Large intestine (tissue), 3 donors: ENCODE measurements at regions not wholly inside any gene's neighbourhood (a gene's known extent, or its start where the extent isn't known, plus 50 kb on each side); places are given as distances from the start of the nearest gene placed in this dataset.
"Not testable (repeated sequence)": the region's sequence is repeated elsewhere in the genome, so short reads cannot be mapped to it uniquely, and the experiment has no call there.

ENCODE experiments used
- DNase-seq, 2 donors: peaks; one replicate each; pipeline versions ENCODE4 v3.0.0 to v3.0.0-alpha.2; 2013
- H3K27ac ChIP-seq: one replicate; pipeline ENCODE4 v1.5.1; 2013; ENCODE audit warnings: low read length
- H3K27me3 ChIP-seq: 2 replicates; pipeline ENCODE4 v1.6.1; 2013; ENCODE audit warnings: low read length; ENCODE audit not compliant: control insufficient read depth, insufficient read depth
- H3K36me3 ChIP-seq: 2 replicates; pipeline ENCODE4 v1.6.1; 2013; ENCODE audit warnings: low read length; ENCODE audit not compliant: control insufficient read depth, insufficient read depth
- H3K4me1 ChIP-seq: one replicate; pipeline ENCODE4 v1.6.1; 2013; ENCODE audit warnings: low read length; ENCODE audit not compliant: control insufficient read depth, insufficient read depth
- H3K4me3 ChIP-seq: one replicate; pipeline ENCODE4 v1.5.1; 2013; ENCODE audit warnings: low read length
- H3K9me3 ChIP-seq: one replicate; pipeline ENCODE4 v1.6.1; 2013; ENCODE audit warnings: mild to moderate bottlenecking, low read depth, low read length, moderate library complexity; ENCODE audit not compliant: control insufficient read depth
- WGBS: methylation state at CpG from one replicate; pipeline ENCODE4 v1.1.5; 2013; ENCODE audit warnings: low lambda C conversion rate; ENCODE audit not compliant: insufficient coverage; 5-methylcytosine and 5-hydroxymethylcytosine counted together

- DNase-seq, result no peak
- no peaks in the 10 kb centered on the region for H3K9me3 ChIP-seq
- H3K4me3 ChIP-seq, result no peak overlapping the region
- WGBS, result 40% methylated on average over 1 of the region's 1 CpG
- H3K36me3 ChIP-seq, result no peaks in the 10 kb centered on the region
- no peaks in the 10 kb centered on the region for H3K4me1 ChIP-seq
- no peak overlapping the region for H3K27ac ChIP-seq
- H3K27me3 ChIP-seq, result no peaks in the 10 kb centered on the region
These were observed 170.7 kb downstream of the CYB561 start for GRCh38 chr17:63275318-63275970.

- H3K27me3 ChIP-seq, result no peaks in the 10 kb centered on the region
- H3K9me3 ChIP-seq, result no peaks in the 10 kb centered on the region
- no peak overlapping the region for H3K4me3 ChIP-seq
- 100% methylated on average over 2 of the region's 2 CpGs for WGBS
- no peak for DNase-seq
- H3K27ac ChIP-seq, result no peak overlapping the region
- H3K36me3 ChIP-seq, result no peaks in the 10 kb centered on the region
- no peaks in the 10 kb centered on the region for H3K4me1 ChIP-seq
These were observed 169.9 kb downstream of the CYB561 start for GRCh38 chr17:63275971-63276745.

DNA sequence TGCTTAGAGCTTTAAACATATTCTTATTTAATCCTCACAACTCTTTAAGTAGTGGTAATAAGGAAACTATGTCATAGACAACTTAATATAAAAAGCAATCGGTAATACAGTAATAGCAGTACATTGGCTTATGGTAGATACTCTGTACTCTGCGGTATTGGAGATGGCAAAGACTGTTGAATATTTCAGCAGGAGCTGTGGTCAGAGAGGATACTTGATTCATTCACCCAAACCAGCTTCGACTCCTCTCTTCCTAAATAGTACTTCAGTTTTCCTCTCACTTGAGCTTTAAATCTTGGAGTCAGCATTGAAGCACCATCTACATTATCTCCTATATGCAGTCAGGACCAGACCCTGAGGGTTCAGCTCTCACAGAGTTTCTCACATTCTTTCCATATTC lies 169.3 kb downstream of the CYB561 start:
- H3K4me1 ChIP-seq, result no peaks in the 10 kb centered on the region
- DNase-seq, result no peak
- H3K27me3 ChIP-seq, result no peaks in the 10 kb centered on the region
- no peak overlapping the region for H3K27ac ChIP-seq
- 100% methylated on average over 1 of the region's 3 CpGs for WGBS
- H3K36me3 ChIP-seq, result no peaks in the 10 kb centered on the region
- H3K9me3 ChIP-seq, result no peaks in the 10 kb centered on the region
- no peak overlapping the region for H3K4me3 ChIP-seq

DNA sequence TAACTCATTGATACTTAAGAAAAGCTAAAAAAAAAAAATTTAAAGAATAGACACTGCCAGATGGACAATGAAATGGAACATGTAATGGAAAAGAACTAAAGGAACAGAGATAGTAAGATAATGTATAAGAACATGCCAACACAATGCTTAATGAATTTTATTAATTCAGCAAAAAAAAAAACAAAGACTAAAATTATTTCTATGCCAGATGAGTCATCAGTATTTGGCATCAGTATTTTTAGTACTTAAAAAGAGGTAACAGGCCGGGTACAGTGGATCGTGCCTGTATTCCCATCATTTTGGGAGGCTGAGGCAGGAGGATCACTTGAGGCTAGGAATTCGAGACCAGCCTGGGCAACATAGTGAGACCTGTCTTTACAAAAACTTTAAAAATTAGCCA lies 168.5 kb downstream of the CYB561 start:
- Histone ChIP-seq H3K27ac (no peak overlapping the region), H3K4me1 (no peaks in the 10 kb centered on the region), H3K36me3 (no peaks in the 10 kb centered on the region), H3K9me3 (no peaks in the 10 kb centered on the region), H3K4me3 (no peak overlapping the region), H3K27me3 (no peaks in the 10 kb centered on the region)
- no peak for DNase-seq
- WGBS, result 100% methylated on average over 1 of the region's 3 CpGs

DNA sequence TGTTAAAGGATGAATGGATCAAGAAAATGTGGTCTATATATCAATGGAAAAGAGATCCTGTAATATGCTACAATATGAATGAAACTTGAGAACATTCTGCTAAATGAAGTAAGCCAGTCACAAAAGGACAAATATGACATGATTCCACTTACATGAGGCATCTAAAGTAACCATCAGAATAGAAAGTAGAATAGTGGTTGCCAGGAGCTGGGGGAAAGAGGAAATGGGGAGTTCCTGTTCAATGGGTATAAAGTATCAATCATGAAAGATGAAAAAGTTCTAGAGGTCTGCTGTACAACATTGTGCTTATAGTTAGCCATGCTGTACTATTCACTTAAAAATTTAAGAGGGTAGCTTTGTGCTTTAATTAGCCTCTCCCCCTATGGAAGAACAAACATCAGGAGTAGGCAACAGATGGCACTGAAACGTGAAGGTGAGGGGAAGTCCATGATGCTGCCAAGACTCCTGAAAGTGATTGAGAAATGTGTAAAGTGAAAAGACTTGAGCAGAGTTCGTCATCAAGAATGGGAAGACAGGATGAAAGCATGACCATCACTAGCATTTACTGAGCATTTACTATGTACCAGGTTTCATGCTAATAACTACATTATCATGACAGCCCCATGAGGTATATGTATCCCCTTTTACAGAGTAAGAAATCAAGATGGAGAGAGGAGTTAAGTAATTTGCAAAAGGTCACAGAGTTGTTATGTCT lies 167.2 kb downstream of the CYB561 start:
- DNase-seq, result no peak
- Histone ChIP-seq H3K36me3 (no peaks in the 10 kb centered on the region), H3K4me3 (no peak overlapping the region), H3K27me3 (no peaks in the 10 kb centered on the region), H3K4me1 (no peaks in the 10 kb centered on the region), H3K9me3 (no peaks in the 10 kb centered on the region), H3K27ac (no peak overlapping the region)
- WGBS, result no CpG with 5 or more reads among the region's 2 CpGs

DNA sequence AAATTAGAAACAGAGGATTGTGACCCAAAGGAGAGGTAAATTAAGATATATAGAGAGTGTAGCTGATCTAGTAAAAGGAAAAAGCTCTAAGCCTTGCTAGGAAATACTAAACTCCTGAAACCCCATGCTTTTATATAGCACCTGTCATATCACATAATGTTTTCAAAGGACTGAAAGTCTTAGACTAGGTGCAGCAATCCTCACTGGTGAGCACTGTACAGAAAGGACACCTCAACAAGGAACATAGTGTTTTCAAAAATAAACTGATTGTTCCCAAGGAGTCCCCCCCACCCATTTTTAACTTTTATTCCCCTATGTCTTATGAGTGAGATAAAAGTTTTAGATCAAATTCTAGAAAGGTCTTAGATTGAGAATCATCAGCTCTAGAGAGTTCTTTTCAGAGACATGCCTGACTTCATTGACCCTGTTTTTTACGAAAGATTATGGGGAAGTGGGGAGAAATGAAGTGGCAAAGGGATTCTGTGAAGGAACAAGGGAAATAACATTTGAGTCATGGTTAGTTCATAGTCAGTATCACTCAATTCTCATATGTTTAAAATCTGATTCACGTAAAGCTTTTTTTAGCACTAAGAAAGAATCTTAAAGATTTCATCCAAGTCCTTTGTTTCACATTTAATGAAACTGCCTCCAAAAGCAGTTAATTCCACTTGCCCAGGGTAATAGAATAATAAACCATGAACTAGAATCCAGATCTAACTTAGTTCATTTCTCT lies 166.4 kb downstream of the CYB561 start:
- Histone ChIP-seq H3K27ac (no peak overlapping the region), H3K4me1 (no peaks in the 10 kb centered on the region), H3K4me3 (no peak overlapping the region), H3K36me3 (no peaks in the 10 kb centered on the region), H3K27me3 (no peaks in the 10 kb centered on the region), H3K9me3 (no peaks in the 10 kb centered on the region)
- WGBS, result 100% methylated on average over 1 of the region's 2 CpGs
- DNase-seq, result no peak

GRCh38 chr17:63282455-63282854 lies 163.7 kb downstream of the CYB561 start:
- no peak for DNase-seq
- no peak overlapping the region for H3K27ac ChIP-seq
- peaks cover 5% of the 10 kb centered on the region for H3K9me3 ChIP-seq
- WGBS, result 100% methylated on average over 2 of the region's 4 CpGs
- H3K4me1 ChIP-seq, result no peaks in the 10 kb centered on the region
- no peak overlapping the region for H3K4me3 ChIP-seq
- no peaks in the 10 kb centered on the region for H3K36me3 ChIP-seq
- H3K27me3 ChIP-seq, result no peaks in the 10 kb centered on the region

GRCh38 chr17:63285551-63285950 lies 160.6 kb downstream of the CYB561 start:
- no peak for DNase-seq
- H3K4me3 ChIP-seq, result no peak overlapping the region
- H3K36me3 ChIP-seq, result no peaks in the 10 kb centered on the region
- no CpG with 5 or more reads among the region's 4 CpGs for WGBS
- peaks cover 5% of the 10 kb centered on the region for H3K9me3 ChIP-seq
- H3K27me3 ChIP-seq, result no peaks in the 10 kb centered on the region
- H3K27ac ChIP-seq, result no peak overlapping the region
- H3K4me1 ChIP-seq, result no peaks in the 10 kb centered on the region

- H3K27me3 ChIP-seq, result no peaks in the 10 kb centered on the region
- no peaks in the 10 kb centered on the region for H3K36me3 ChIP-seq
- H3K27ac ChIP-seq, result no peak overlapping the region
- no peak overlapping the region for H3K4me3 ChIP-seq
- H3K4me1 ChIP-seq, result no peaks in the 10 kb centered on the region
- peaks cover 5% of the 10 kb centered on the region for H3K9me3 ChIP-seq
- DNase-seq, result no peak
These were observed 159.9 kb downstream of the CYB561 start for GRCh38 chr17:63286254-63286653.

GRCh38 chr17:63287006-63287405 lies 159.1 kb downstream of the CYB561 start:
- not testable (repeated sequence) for H3K9me3 ChIP-seq, H3K27me3 ChIP-seq, H3K4me3 ChIP-seq, H3K36me3 ChIP-seq, DNase-seq, H3K27ac ChIP-seq, H3K4me1 ChIP-seq
- no CpG with 5 or more reads among the region's 4 CpGs for WGBS
